ENCODE measurements at regions not wholly inside any gene's neighbourhood (a gene's known extent, or its start where the extent isn't known, plus 50 kb on each side); places are given as distances from the start of the nearest gene placed in this dataset.
"Not testable (repeated sequence)": the region's sequence is repeated elsewhere in the genome, so short reads cannot be mapped to it uniquely, and the experiment has no call there.

DNA sequence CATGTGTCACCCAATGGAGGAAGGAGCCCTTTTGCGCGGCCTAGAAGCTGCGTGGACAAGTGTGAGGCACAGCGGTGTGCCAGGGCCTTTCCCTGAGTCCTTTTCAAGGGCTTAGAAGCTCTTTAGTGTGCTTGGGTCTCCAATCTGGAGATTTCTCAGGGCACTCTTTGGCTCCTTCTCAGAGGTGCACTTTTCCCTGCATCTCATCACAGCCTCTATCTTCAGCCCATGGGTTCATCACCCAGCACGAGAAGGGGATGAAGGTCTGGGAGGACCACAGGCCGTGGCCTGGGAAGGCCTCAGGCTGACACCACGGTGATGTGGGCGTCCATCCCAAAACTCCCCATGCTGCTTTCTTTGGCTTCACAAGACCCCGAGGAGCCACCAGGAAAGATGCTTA is 233.4 kb downstream of the TEX36 start:
- no peak for DNase-seq

DNA sequence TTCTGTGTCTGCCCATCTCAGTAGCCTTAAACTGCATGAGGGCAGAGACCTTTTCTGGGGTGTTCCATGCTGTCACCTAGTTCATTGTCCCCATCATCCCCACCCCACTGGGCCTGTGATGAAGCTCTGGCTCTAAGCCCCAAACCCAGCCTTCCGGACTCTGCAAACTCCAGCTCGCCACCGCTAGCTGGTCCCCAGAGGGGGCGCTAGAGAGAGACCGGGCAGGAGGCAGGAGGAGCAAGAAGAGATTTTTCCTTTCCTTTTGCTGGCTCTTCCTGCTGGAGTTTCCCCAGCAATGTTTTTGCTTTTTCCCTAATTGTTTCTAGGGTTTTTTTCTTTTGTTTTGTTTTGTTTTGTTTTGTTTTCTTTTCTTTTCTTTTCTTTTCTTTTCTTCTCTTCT is 234.4 kb downstream of the TEX36 start:
- DNase-seq, result no peak

DNA sequence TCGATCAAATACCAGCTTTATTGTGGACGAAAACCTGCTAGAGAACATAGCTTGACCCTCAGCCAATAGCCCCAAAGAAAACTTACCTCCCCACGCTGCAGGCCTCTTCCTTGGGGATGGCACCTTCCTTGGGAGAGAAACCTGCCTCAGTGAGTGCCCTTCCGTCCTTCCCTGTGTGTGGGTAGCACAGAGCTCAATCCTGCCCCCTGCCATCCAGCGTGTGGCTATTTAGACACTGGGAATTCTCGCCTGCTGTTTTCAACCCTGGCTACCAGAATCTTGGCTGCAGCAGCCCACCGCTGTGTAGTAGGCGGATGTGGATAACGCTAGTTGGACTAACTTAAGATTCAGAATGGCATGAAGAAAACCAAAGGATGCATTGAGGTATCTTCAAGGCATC is 238.2 kb downstream of the TEX36 start:
- no peak for DNase-seq

DNA sequence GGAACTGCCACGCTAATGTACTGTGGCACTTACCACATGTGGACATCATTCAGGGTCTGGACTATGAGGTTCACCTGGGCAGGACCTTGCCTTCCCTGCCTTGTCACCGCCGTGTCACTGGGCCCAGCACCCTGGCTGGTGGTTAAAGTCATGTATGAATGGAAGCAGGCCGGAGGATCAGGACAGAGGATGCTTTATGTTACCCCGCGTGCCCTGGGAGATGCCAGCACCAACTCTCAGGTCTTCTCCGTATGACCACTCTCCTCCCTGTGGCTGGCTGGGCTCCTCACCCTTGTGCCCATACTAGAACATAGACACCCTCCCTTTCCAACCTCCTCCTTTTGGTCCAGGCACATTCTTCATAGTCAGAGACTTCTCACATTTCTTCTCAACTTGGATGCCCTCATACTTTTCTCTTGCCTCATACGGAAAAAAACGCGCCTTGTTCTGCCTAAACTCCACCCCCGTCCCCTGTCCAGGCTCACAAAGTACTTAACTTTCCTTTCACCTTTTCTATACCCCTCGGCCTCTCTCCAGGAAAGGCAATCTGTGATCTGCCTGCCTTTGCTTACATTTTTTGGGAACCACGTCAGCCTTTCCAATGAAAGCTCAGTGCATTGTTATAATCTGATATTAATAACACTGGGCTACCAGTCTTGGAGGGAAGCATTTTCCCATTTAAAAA is 240.0 kb downstream of the TEX36 start:
- DNase-seq, result no peak

DNA sequence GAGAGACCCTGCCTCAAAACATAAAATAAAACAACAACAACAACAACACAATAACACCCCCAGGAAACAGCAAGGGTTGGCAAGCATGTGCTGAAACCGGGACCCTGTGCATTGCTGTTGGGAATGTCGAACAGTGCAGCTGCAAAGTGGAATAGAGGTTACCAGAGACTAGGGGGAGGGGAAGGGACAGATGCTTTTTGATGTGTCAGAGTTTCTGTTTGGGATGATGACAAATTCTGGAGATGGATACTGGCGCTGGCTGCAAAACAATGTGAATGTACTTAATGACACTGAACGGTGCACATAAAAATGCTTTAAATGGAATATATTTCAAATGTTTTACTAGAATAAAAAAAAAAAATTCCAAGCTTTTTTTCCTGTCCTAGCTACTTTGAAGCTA is 241.8 kb downstream of the TEX36 start:
- no peak for DNase-seq

DNA sequence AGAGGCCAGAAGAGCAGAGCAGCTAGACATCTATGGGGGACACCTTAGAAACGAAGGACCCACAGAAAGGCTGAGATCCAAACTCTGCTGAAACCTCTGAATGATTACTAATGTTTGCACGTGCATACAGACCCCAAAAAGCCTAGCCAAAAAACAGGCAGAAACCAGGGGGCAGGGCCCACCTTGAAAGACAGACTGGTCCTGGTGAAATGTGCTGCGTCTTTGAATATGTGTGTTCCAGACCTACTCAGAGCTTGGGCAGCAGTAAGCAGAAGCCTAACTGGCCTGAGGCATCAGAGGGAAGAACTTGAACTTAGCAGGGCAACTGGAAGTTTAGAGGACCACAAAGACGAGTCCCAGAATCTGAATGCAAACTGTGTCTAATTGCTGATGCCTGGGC is 251.8 kb downstream of the TEX36 start:
- no peak for DNase-seq

DNA sequence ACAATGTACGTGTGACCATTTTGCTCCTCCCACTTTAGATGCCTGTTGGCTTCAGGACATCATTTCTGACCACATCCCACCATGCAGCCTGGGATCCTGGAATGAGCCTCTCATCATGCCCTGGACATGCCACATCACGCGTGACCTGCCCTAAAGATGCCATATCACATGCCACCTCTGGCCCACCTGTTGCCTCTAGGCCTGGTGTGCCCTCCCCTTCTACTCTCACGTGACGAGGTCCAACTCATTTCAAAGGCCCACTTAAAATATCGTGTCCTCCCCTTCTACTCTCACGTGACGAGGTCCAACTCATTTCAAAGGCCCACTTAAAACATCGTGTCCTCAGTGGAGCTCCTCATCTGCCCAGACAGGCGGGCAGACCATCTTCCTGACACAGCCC is 254.9 kb downstream of the TEX36 start:
- DNase-seq, result no peak

DNA sequence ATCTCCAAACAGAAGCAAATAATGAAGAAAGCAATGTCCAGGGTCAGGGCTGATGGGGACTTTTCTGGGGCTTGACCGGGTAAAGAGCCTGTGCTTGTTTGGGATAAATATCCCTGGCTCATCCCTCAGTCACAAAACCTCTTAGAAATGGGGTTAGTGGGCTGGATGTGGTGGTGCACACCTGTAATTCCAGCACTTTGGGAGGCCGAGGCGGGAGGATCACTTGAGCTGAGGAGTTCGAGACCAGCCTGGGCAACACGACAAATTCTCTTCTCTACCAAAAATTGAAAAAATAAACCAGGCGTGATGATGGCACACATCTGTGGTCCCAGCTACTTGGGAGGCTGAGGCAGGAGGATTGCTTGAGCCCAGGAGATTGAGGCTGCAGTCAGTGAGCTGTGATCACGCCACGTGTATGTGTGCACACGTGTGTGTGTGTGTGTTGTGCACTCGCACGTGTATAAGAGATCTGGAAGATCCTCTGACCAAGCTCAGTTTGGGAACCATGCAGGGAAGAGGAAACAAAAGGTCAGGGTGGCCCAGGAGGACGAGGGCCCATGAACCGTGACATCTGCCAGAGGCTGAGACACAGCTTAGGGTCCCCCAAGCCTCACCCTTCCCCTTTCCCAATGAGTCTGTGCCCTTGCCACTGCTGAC is 258.6 kb downstream of the TEX36 start:
- no peak for DNase-seq

DNA sequence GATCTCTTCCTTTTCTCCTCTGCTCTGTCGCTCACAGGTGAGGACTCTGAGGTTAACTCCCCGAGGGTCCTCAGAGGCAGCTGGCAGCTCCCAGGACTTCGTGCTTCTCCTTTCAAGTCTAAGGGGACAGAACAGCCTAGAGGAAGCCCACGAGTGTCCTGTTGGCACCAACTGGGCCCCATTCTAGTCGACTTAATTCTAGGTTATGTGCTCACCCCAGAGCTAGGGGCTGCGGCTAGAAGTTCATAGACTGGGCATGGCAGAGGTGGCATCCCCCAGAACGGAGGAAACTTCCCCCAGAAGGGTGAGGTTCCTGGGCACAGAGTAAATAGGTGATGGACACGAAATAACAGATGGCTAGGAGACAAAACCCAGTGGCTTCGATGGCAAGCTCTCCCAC is 259.4 kb downstream of the TEX36 start:
- no peak for DNase-seq

DNA sequence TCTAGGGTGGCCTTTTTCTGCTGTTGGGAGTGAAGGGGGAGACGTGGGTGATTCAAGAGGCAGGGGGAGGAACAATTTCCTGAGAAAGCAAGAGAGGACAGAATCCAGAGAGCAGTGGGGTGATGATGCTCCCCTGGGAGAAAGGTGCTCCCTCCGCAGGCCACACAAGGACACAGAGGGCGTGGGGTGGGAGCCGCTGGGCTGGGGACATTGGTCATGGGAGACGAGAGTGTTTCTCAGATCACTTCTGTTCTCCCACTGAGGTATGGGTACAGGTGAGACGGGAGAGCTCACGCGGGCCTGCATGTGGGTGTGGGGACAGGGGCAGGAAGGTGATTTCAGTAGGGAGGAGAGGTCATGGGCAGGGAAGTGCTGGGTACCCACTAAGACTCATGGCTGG is 259.5 kb upstream of the CTBP2 start:
- DNase-seq, result no peak

DNA sequence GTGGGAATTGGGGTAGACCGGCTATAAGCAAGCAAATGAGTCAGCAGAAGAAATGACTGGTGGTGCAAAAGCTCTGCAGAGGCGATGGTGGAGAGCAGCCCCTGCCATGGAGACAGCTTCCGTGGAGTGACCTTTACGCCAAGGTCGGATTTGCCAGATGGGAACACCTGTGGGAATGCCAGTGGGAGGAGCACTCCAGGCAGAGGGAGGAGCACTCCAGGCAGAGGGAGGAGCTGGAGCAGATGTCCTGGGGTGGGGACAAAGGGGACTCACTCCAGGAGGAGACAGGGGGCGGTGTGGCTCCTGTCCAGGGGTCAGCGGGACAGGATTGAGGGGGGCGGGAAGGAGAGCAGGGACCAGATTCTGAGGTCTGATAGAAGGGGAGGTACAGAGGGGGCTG is 258.8 kb upstream of the CTBP2 start:
- DNase-seq, result no peak

DNA sequence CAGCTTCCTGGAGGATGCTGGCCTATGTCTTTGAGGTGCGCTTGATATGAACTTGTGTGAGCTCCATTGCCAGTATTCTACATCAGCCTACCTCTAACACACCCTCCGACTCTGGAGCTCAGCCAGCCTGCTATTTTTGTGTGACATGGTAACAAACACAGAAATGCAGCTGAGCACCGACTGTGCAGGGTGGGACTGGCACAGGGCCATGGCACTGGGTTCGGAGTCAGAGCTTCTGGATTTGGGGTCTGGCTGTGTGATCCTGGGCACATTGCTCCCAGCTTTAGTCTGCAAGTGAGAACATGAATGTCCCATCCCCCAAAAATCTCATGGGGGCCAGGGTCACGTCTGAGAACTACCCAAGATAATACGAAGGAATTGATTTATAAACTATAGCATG is 257.2 kb upstream of the CTBP2 start:
- DNase-seq, result no peak

DNA sequence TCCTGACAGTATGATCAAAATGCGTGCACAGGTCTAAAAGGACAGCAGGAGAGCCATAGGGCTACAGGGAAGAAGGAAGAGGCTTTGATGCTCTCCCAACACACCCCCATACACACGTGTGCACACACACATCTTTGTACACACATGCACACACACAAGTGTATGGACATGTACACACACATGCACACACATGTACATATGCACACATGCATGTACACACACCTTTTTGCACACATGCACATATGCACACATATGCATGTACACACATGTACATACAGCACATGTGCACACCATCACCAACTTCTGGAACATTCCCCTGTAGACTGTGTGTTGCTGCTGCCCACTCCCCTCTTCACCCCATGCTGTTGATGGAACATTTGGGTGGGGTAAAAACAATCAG is 255.6 kb upstream of the CTBP2 start:
- DNase-seq, result no peak

DNA sequence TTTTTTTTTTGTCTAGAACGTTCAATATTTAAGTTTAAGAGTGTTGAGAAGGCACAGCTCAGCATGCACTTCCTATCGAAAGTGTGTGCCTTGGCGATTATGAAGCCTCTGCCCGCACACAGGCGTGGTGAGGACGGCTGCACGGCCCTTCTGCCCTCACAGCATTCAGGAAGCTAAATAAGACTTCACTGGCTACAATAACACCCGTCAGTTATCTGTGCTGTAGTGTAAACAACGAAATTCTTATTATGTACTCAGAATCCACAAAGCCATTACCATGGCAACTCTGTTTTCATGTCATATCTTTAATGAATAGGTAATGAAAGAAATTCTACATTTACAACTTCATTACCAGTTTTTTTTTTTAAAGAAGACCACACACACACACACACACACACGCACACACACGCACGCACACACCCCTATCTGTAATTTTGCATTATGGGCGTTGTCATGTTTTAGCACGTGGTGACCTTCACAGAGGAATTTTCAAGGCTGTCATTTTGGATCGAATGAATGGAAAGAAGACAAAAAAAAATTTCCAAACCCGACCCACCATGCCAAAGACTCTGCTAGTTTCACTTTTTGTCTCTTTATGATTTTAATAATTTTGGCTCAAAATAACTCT is 254.8 kb upstream of the CTBP2 start:
- DNase-seq, result no peak

DNA sequence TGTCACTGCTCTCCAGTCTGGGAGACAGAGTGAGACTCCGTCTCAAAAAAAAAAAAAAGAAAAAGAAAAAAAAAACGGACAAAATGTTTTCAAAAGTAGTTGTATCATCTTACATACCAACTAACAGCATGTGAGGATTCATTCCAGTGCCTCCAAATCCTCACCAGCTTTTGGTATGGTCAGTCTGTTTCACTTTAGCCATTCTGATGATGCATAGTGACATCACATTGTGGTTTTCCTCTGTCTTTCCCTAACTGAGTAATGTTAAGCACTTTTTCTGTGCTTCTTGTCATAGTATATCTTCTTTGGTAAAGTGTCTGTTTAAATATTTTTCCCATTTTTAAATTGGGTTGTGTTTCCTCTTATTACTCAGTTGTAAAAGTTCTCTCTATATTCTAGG is 251.4 kb upstream of the CTBP2 start:
- DNase-seq, result no peak

DNA sequence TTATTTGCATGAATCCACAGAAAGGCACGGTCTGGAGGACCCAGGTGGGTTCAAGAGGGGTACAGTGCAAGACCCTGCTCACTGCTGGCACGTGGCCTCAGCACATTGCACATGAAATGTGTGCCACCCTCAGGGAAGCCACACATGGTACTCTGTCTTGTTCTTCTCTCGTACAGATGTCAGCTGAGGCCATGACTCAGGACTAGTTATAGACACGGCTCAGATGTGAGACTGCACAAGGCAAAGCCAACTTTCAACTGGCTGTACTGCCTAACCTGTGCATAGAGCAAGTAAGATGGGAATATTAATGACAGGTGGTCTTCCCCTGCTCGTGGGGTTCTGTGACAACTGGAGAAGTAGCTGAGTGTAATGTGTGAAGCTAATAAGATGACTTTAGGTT is 249.4 kb upstream of the CTBP2 start:
- no peak for DNase-seq

DNA sequence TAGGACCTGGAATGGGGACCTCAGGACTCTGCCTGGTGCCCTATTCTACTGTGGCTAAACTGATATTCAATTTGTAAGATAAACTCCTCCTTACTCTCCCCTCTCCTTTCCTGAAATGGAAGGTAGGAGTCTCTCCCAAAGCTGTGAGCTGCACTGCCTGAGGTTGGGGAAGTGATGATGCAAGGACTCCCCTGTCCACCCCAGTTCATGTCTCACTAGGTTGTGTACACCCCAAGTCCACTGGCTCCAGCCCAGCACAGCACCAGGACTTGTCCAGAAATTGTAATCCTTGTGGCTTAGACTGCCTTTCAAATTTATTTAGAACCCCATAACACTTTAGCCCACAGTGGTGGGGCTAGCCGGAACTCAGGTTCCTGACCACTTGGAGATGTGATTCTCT is 247.2 kb upstream of the CTBP2 start:
- DNase-seq, result no peak

DNA sequence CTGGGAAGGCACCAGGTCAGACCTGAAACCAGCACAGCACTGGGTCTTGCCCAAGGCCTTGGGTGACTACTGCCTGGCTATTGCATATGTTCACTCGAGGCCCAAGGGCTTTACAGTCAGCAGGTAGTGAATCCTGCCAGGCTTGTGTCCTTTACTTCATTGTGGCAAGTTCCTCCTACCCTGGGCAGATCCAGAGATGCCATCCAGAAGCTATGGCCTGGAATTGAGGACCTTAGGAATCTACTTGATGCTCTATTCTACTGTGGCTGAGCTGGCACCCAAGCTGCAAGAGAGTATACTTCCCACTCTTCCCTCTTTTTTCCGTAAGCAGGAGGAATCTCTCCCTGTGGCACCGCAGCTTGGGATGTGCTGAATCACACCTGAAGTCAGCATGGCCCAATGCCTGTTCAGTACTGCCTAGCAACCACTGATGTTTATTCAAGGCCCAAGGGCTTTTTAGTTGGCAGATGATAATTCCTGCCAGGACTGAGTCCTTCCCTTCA is 246.7 kb upstream of the CTBP2 start:
- no peak for DNase-seq

DNA sequence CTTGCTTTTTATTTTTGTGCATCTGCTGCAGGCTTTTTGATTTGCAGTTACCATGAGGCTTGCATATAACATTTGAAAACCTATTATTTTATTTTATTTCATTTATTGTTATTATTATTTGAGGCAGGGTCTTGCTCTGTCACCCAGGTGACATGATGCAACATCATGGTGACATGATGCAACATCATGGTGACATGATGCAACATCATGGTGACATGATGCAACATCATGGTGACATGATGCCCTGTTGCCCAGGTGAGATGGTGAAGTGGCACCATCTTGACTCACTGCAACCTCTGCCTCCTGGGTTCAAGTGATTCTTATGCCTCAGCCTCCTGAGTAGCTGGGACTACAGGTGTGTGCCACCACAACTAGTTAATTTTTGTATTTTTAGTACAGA is 244.5 kb upstream of the CTBP2 start:
- not testable (repeated sequence) for DNase-seq

DNA sequence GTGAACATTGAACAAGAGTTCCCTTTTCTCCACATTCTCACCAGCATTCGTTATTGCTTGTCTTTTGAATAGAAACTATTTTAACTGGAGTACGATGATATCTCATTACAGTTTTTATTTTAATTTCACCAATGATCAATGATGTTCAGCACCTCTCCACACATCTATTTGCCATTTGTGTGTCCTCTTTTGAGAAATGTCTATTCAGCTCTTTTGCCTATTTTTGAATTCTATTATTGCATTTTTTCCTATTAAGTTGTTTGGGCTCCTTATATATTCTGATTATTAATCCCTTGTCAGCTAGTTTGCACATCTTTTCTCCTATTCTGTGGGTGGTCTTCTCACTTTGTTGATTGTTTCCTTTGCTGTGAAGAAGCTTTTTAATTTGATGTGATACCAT is 241.1 kb upstream of the CTBP2 start:
- DNase-seq, result no peak

DNA sequence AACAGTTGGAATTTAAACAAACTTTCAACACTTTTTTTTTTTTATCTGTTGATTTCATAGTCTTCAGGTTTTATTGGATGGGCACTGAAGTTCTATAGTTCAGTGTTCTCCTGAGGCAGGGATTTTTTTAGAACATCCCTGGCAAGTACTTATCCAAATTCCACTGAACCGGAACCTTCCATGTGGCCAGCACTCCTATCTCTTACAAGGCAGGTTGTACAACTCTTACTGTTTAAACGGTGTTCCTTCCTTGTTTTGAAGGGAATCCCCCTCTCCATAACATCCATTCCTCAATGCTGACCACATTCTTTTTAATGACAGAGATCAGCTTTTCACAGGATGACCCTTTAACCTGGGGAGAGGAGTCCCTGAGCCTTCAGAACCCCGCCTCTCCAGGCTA is 238.9 kb upstream of the CTBP2 start:
- no peak for DNase-seq

DNA sequence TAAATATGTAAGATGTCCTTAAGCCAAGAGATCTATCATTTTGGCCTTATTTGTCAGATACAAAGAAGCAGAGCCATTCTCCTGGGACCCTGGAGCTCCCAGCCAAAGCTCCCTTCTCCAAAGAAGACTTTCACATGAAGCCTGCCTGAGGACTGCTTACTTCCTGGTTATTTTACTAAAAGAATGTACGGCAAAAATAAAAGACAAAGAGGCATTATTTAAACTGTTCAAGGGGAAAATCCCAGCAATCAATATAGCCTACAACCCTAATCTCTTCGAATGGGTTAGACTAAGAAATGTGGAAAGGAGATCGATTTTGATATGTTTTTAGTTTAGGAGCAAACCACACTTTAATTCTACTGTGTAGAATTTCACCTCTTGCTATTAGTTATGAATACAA is 237.9 kb upstream of the CTBP2 start:
- no peak for DNase-seq

DNA sequence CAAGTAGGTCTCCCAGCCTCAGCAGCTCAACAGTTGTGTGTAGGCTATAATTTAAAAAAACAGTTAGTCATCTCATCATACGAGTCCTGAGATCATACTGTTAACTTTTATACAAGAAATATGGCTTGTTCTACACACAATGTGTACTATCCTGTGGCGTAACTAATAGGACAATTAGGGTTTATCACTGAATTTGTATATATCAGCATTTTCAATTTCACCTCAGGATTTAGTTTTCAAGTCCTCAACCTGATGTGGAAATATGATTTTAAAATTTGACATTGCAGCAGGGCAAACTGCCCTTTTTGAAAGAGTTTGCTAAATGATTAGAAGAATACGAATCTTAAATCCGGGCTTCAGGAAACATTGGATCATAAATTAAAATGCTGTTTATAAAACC is 237.2 kb upstream of the CTBP2 start:
- no peak for DNase-seq

DNA sequence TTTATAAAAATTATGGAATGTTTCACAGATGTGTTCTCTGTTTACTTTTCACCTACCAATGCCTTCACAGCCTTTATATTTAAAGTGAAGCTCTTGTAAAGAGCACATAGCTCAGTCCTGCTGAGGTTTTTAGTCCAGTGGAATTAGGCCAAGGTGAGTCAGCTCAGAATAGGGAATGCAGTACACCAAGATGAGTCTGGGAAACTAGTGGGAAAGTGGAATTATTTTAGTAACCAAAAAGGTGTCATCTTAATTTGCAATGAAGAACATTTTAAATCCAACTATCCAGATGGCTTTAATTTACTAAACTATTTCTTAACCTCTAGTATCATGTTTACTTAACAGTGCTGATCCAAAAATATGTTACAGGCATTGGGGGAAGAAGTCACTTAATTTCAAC is 236.3 kb upstream of the CTBP2 start:
- DNase-seq, result no peak

DNA sequence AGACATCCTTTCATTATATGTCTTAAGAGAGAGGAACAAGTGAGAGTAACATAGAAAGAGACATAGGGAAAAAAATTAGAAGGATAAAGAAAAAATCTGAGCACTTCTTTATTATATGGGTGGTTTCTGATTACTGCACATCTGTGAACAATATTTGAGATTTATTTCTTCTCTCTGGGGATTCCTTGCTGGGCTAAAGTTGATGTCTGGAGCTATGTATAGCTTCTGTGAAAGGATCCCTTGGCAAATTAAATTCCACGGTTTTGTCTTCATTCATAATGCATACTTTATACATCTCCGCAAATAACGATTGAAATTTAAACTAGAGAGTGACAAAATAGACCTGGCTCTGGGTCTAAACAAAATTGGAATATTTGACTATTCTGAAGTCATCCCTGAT is 232.2 kb upstream of the CTBP2 start:
- no peak for DNase-seq
